HepG2 (cell line): ENCODE measurements at regions not wholly inside any gene's neighbourhood (a gene's known extent, or its start where the extent isn't known, plus 50 kb on each side); places are given as distances from the start of the nearest gene placed in this dataset.

Source experiments
- ATAC-seq: fragments of 200-7000 bp; cut with Tn5 transposase; 3 replicates; pipeline ENCODE4 v1.9.1; 2020; ENCODE audit warnings: mild to moderate bottlenecking, moderate library complexity
- BruUV-seq: library from RNA; stranded (reverse); fragments of 400-500 nt; replicated peaks from 2 replicates; lab custom pipeline; 2021; lab: Mats Ljungman, UMichigan
- CTCF ChIA-PET: fragments of 300-600 bp; formaldehyde crosslinking; extraction: SDS; loops from one replicate; lab custom pipeline; 2021; ENCODE audit warnings: low total read pairs, inconsistent platforms, low intra/inter-chr PET ratio; lab: Yijun Ruan, JAX
- POLR2A ChIA-PET: fragments of 350-600 bp; sonication (Branson Sonifier 250); formaldehyde crosslinking; loops from one replicate; lab custom pipeline; 2020; ENCODE audit warnings: antibody characterized with exemption, inconsistent platforms; lab: Yijun Ruan, JAX
- DNase-seq: peaks from one replicate; pipeline ENCODE4 v3.0.0-alpha.2; 2015; ENCODE audit warnings: low spot score
- FAIRE-seq: peaks from 3 replicates; lab custom pipeline; 2011; peaks lifted over from hg19 to GRCh38; lab: Jason Lieb, UNC
- H2AFZ ChIP-seq: one replicate; pipeline ENCODE4 v1.6.1; 2011; ENCODE audit warnings: low read length, inconsistent platforms
- H3K27ac ChIP-seq: fragments of 300-600 bp; 3 replicates; pipeline ENCODE4 v1.8.0; 2011; ENCODE audit warnings: mixed run types, mild to moderate bottlenecking, mixed read lengths, low read length, inconsistent platforms; ENCODE audit not compliant: insufficient read depth; ENCODE audit errors: extremely low read length
- H3K27me3 ChIP-seq, 2 experiments: fragments of 200-600 bp in 1 of 2; 2 replicates in 1 of 2; 3 replicates in 1 of 2; pipeline versions ENCODE4 v1.6.0 to v1.8.0; 2011; ENCODE audit warnings: low read length in 2 of 2, mild to moderate bottlenecking in 2 of 2, moderate library complexity in 2 of 2, inconsistent platforms in 1 of 2; ENCODE audit not compliant: insufficient read depth in 2 of 2, control insufficient read depth in 1 of 2
- H3K36me3 ChIP-seq, 2 experiments: fragments of 200-600 bp in 1 of 2; replicated peaks in 1 of 2; 2 replicates in 1 of 2; 3 replicates in 1 of 2; pipeline versions ENCODE4 v1.5.1 to v1.8.0; 2011; ENCODE audit warnings: low read length in 2 of 2, inconsistent platforms in 1 of 2; ENCODE audit not compliant: insufficient read depth in 2 of 2, control insufficient read depth in 1 of 2
- H3K4me1 ChIP-seq: 2 replicates; pipeline ENCODE4 v1.5.1; 2012; ENCODE audit warnings: low read length, inconsistent platforms; ENCODE audit not compliant: insufficient read depth
- H3K4me2 ChIP-seq: 2 replicates; pipeline ENCODE4 v1.6.0; 2011; ENCODE audit warnings: low read depth, low read length, inconsistent platforms
- H3K4me3 ChIP-seq, 3 experiments: fragments of 200-600 bp in 1 of 3; sonication (generic), shearing (Covaris generic) in 1 of 3; replicated peaks in 1 of 3; 2 replicates each; pipeline ENCODE4 v1.5.1; 2011 to 2016; ENCODE audit warnings: low read length in 3 of 3, inconsistent platforms in 2 of 3, low read depth in 2 of 3, mild to moderate bottlenecking in 2 of 3, control low read depth in 1 of 3, mixed read lengths in 1 of 3; ENCODE audit not compliant: insufficient read depth in 1 of 3
- H3K79me2 ChIP-seq: one replicate; pipeline ENCODE4 v1.6.1; 2011; ENCODE audit warnings: low read length, inconsistent platforms; ENCODE audit not compliant: insufficient read depth
- H3K9ac ChIP-seq: 2 replicates; pipeline ENCODE4 v1.6.0; 2011; ENCODE audit warnings: mild to moderate bottlenecking, low read depth, low read length, inconsistent platforms; ENCODE audit not compliant: insufficient read depth
- H3K9me3 ChIP-seq: 2 replicates; pipeline ENCODE4 v1.5.1; 2012; ENCODE audit warnings: mild to moderate bottlenecking, low read length
- H4K20me1 ChIP-seq: 2 replicates; pipeline ENCODE4 v1.6.0; 2011; ENCODE audit warnings: inconsistent platforms, mild to moderate bottlenecking, low read length, moderate library complexity; ENCODE audit not compliant: insufficient read depth
- BATF2 ChIP-seq: sonication (generic); formaldehyde crosslinking; IDR thresholded peaks from 2 replicates; pipeline ENCODE4 v1.8.0; 2022; ENCODE audit warnings: mild to moderate bottlenecking, missing genetic modification reagents, moderate library complexity
- CBX1 ChIP-seq: IDR thresholded peaks from one replicate; pipeline ENCODE4 v1.6.1; 2016; ENCODE audit warnings: antibody characterized with exemption, low read depth
- DR1 ChIP-seq: sonication (generic); formaldehyde crosslinking; IDR thresholded peaks from 2 replicates; pipeline ENCODE4 v1.8.0; 2021; ENCODE audit warnings: mild to moderate bottlenecking, missing genetic modification reagents, inconsistent platforms
- MXD3 ChIP-seq: IDR thresholded peaks from 2 replicates; pipeline ENCODE4 v1.6.1; 2016; ENCODE audit warnings: mild to moderate bottlenecking, missing biosample characterization, missing genetic modification reagents
- PAF1 ChIP-seq: IDR thresholded peaks from 2 replicates; pipeline ENCODE4 v1.6.1; 2016; ENCODE audit warnings: missing genetic modification reagents, missing compliant biosample characterization
- RNF2 ChIP-seq: fragments of 450-650 bp; conservative IDR thresholded peaks from 2 replicates; pipeline ENCODE4 v1.6.1; 2016; ENCODE audit warnings: low read depth
- SSRP1 ChIP-seq: IDR thresholded peaks from 2 replicates; pipeline ENCODE4 v1.6.1; 2016; ENCODE audit warnings: control low read depth
- ZBTB33 ChIP-seq: sonication (generic); formaldehyde crosslinking; IDR thresholded peaks from 2 replicates; pipeline ENCODE4 v1.4.0; 2020; ENCODE audit warnings: missing genetic modification reagents
- ZBTB38 ChIP-seq: sonication (generic); formaldehyde crosslinking; IDR thresholded peaks from 2 replicates; pipeline ENCODE4 v1.5.1; 2020; ENCODE audit warnings: mild to moderate bottlenecking, missing genetic modification reagents
- ZFYVE20 ChIP-seq: sonication (generic); formaldehyde crosslinking; IDR thresholded peaks from 2 replicates; pipeline ENCODE4 v1.8.0; 2023; ENCODE audit warnings: low read depth, mild to moderate bottlenecking, moderate library complexity, missing genetic modification reagents, borderline replicate concordance
- ZNF780A ChIP-seq: sonication (generic); formaldehyde crosslinking; IDR thresholded peaks from 2 replicates; pipeline ENCODE4 v1.8.0; 2022; ENCODE audit warnings: mild to moderate bottlenecking, missing genetic modification reagents, moderate library complexity
- WGBS: methylation state at CpG from one replicate; pipeline ENCODE4 v1.1.6; 2017; ENCODE audit warnings: low lambda C conversion rate; 5-methylcytosine and 5-hydroxymethylcytosine counted together
- in situ Hi-C: cut with HindIII; loops from 2 replicates; pipeline ENCODE4 v1.10.0; 2017; ENCODE audit warnings: low pct_unique_long_range_greater_than_20kb; ENCODE audit not compliant: extremely low pct_ligation_motif_present
- intact Hi-C: fragments of 100-400 bp; cut with micrococcal nuclease; formaldehyde crosslinking; loops from one replicate; pipeline ENCODE4 v1.10.0; 2022; ENCODE audit not compliant: unreplicated experiment

GRCh38 chr1:63051886-63052285 is 268.0 kb downstream of the ATG4C start:
- in situ Hi-C loops = no loop called here
- Histone ChIP-seq H3K4me1 (no peaks in the 10 kb centered on the region), H3K4me3 (no peak overlapping the region), H3K36me3 (no peaks in the 10 kb centered on the region), H3K9me3 (no peaks in the 10 kb centered on the region)
- intact Hi-C loops = no loop called here
- CTCF ChIA-PET = no interaction called here
- no TSS peak for BruUV-seq
- no peak for FAIRE-seq
- TF ChIP-seq ZFYVE20 (CRISPR knock-in tag) = no peak
- TF ChIP-seq RNF2 = no peak
- TF ChIP-seq DR1 (CRISPR knock-in tag) = no peak
- TF ChIP-seq BATF2 = no peak
- TF ChIP-seq ZNF780A (CRISPR knock-in tag) = no peak
- no peak for TF ChIP-seq SSRP1 (CRISPR knock-in tag)
- no peak for TF ChIP-seq PAF1 (CRISPR knock-in tag)
- no peak for TF ChIP-seq MXD3 (CRISPR knock-in tag)
- TF ChIP-seq ZBTB33 (CRISPR knock-in tag) = no peak
- no peak for TF ChIP-seq ZBTB38
- no peak for TF ChIP-seq CBX1
- TF ChIP-seq, all 625 proteins: peak for 0
- no peak overlapping the region for H3K4me2 ChIP-seq
- H3K9ac ChIP-seq = no peak overlapping the region
- H3K79me2 ChIP-seq = no peaks in the 10 kb centered on the region
- DNase-seq (no peak), ATAC-seq (no peak)
- 66% methylated on average over 6 of the region's 6 CpGs for WGBS
- POLR2A ChIA-PET = no interaction called here
- no peaks in the 10 kb centered on the region for H4K20me1 ChIP-seq
- H3K27me3 ChIP-seq = 0 out of 5 replicates have a peak, but pooled peaks cover 0 to 2% of the 10 kb centered on the region in 2 experiments
- no peak overlapping the region for H3K27ac ChIP-seq
- no peak overlapping the region for H2AFZ ChIP-seq
